ENCODE measurements at regions not wholly inside any gene's neighbourhood (a gene's known extent, or its start where the extent isn't known, plus 50 kb on each side); places are given as distances from the start of the nearest gene placed in this dataset.
"Not testable (repeated sequence)": the region's sequence is repeated elsewhere in the genome, so short reads cannot be mapped to it uniquely, and the experiment has no call there.

GRCh38 chr10:123371626-123372025 lies 217.4 kb downstream of the BUB3 start:
- CTCF ChIA-PET (ENCODE audit: partially characterized antibody); H3K4me3 ChIP-seq (ENCODE audit: low read length in 2 of 2); intact Hi-C loops (cut with micrococcal nuclease); H3K36me3 Mint-ChIP-seq; H3K4me1 Mint-ChIP-seq; POLR2A ChIA-PET (ENCODE audit: partially characterized antibody); H3K27ac Mint-ChIP-seq; H3K9me3 ChIP-seq (ENCODE audit: control insufficient read depth in 1 of 2, low read length in 2 of 2); H3K4me1 ChIP-seq (ENCODE audit: insufficient read depth, low read length); H3K4me3 Mint-ChIP-seq; H3K36me3 ChIP-seq (ENCODE audit: insufficient read depth, low read length); H3K27ac ChIP-seq (ENCODE audit: low read depth, low read length); H3K27me3 ChIP-seq (ENCODE audit: insufficient read depth, low read length); H3K27me3 Mint-ChIP-seq; DNase-seq: not testable (repeated sequence)
- peaks cover 0 to 16% (median 8%) of the 10 kb centered on the region in 8 donors for H3K9me3 Mint-ChIP-seq

- ChIA-PET POLR2A (ENCODE audit: partially characterized antibody) (no interaction called here), CTCF (ENCODE audit: partially characterized antibody) (no interaction called here)
- Histone ChIP-seq H3K36me3 (ENCODE audit: insufficient read depth, low read length) (no peaks in the 10 kb centered on the region), H3K4me1 (ENCODE audit: insufficient read depth, low read length) (no peaks in the 10 kb centered on the region), H3K4me3 (ENCODE audit: low read length in 2 of 2) (no peak overlapping the region), H3K27me3 (ENCODE audit: insufficient read depth, low read length) (no peaks in the 10 kb centered on the region), H3K9me3 (ENCODE audit: control insufficient read depth in 1 of 2, low read length in 2 of 2) (no peaks in the 10 kb centered on the region), H3K27ac (ENCODE audit: low read depth, low read length) (no peak overlapping the region)
- H3K27me3 Mint-ChIP-seq: peaks cover 0 to 3% of the 10 kb centered on the region in 2 donors
- peaks cover 0 to 16% (median 8%) of the 10 kb centered on the region in 8 donors for H3K9me3 Mint-ChIP-seq
- H3K4me1 Mint-ChIP-seq: no peaks in the 10 kb centered on the region
- no peak overlapping the region for H3K27ac Mint-ChIP-seq
- intact Hi-C loops (cut with micrococcal nuclease): no loop called here
- peaks cover 0 to 6% of the 10 kb centered on the region in 2 donors for H3K36me3 Mint-ChIP-seq
- no peak for DNase-seq
- H3K4me3 Mint-ChIP-seq: no peak overlapping the region
These were observed 219.4 kb downstream of the BUB3 start for GRCh38 chr10:123373591-123373990.

- ChIA-PET POLR2A (ENCODE audit: partially characterized antibody) (no interaction called here), CTCF (ENCODE audit: partially characterized antibody) (no interaction called here)
- H3K27me3 ChIP-seq (ENCODE audit: insufficient read depth, low read length): no peaks in the 10 kb centered on the region
- no peaks in the 10 kb centered on the region for H3K36me3 ChIP-seq (ENCODE audit: insufficient read depth, low read length)
- no peak for DNase-seq
- Mint-ChIP-seq H3K36me3 (peaks cover 0 to 6% of the 10 kb centered on the region in 2 donors), H3K27me3 (peaks cover 2 to 3% of the 10 kb centered on the region in 2 donors), H3K4me3 (no peak overlapping the region), H3K9me3 (peaks cover 0 to 5% (median 3%) of the 10 kb centered on the region in 8 donors), H3K27ac (no peak overlapping the region), H3K4me1 (no peaks in the 10 kb centered on the region)
- no peak overlapping the region for H3K4me3 ChIP-seq (ENCODE audit: low read length in 2 of 2)
- no peak overlapping the region for H3K27ac ChIP-seq (ENCODE audit: low read depth, low read length)
- no peaks in the 10 kb centered on the region for H3K4me1 ChIP-seq (ENCODE audit: insufficient read depth, low read length)
- no peaks in the 10 kb centered on the region for H3K9me3 ChIP-seq (ENCODE audit: control insufficient read depth in 1 of 2, low read length in 2 of 2)
- intact Hi-C loops (cut with micrococcal nuclease): no loop called here
These were observed 220.9 kb downstream of the BUB3 start for GRCh38 chr10:123375097-123375496.

GRCh38 chr10:123375738-123376137 lies 221.5 kb downstream of the BUB3 start:
- POLR2A ChIA-PET (ENCODE audit: partially characterized antibody): no interaction called here
- Mint-ChIP-seq H3K4me1 (peaks cover 0 to 2% (median 0%) of the 10 kb centered on the region in 4 donors), H3K9me3 (peaks cover 0 to 1% (median 0%) of the 10 kb centered on the region in 8 donors), H3K27me3 (peaks cover 3 to 4% of the 10 kb centered on the region in 2 donors), H3K36me3 (peaks cover 0 to 3% of the 10 kb centered on the region in 2 donors), H3K27ac (no peak overlapping the region), H3K4me3 (no peak overlapping the region)
- Histone ChIP-seq H3K27ac (ENCODE audit: low read depth, low read length) (no peak overlapping the region), H3K4me3 (ENCODE audit: low read length in 2 of 2) (no peak overlapping the region), H3K4me1 (ENCODE audit: insufficient read depth, low read length) (no peaks in the 10 kb centered on the region), H3K36me3 (ENCODE audit: insufficient read depth, low read length) (no peaks in the 10 kb centered on the region), H3K9me3 (ENCODE audit: control insufficient read depth in 1 of 2, low read length in 2 of 2) (no peaks in the 10 kb centered on the region), H3K27me3 (ENCODE audit: insufficient read depth, low read length) (no peaks in the 10 kb centered on the region)
- CTCF ChIA-PET (ENCODE audit: partially characterized antibody): no interaction called here
- DNase-seq: no peak
- intact Hi-C loops (cut with micrococcal nuclease): no loop called here

GRCh38 chr10:123377883-123378282 lies 223.7 kb downstream of the BUB3 start:
- Histone ChIP-seq H3K36me3 (ENCODE audit: insufficient read depth, low read length) (no peaks in the 10 kb centered on the region), H3K27me3 (ENCODE audit: insufficient read depth, low read length) (no peaks in the 10 kb centered on the region), H3K9me3 (ENCODE audit: control insufficient read depth in 1 of 2, low read length in 2 of 2) (no peaks in the 10 kb centered on the region), H3K4me1 (ENCODE audit: insufficient read depth, low read length) (no peaks in the 10 kb centered on the region), H3K27ac (ENCODE audit: low read depth, low read length) (no peak overlapping the region), H3K4me3 (ENCODE audit: low read length in 2 of 2) (no peak overlapping the region)
- ChIA-PET CTCF (ENCODE audit: partially characterized antibody) (interaction anchor here (1.0 to 1.2 kb wide), 2 partner anchors 11 to 245 kb away, joined by 3 to 6 read pairs; no protein-coding TSS in a partner anchor), POLR2A (ENCODE audit: partially characterized antibody) (no interaction called here)
- H3K27me3 Mint-ChIP-seq: peaks cover 6 to 9% of the 10 kb centered on the region in 2 donors
- peaks cover 0 to 2% (median 0%) of the 10 kb centered on the region in 8 donors for H3K9me3 Mint-ChIP-seq
- no peak for DNase-seq
- peaks cover 0 to 2% (median 0%) of the 10 kb centered on the region in 4 donors for H3K4me1 Mint-ChIP-seq
- H3K36me3 Mint-ChIP-seq: peaks cover 0 to 3% of the 10 kb centered on the region in 2 donors
- H3K4me3 Mint-ChIP-seq: no peak overlapping the region
- intact Hi-C loops (cut with micrococcal nuclease): no loop called here
- no peak overlapping the region for H3K27ac Mint-ChIP-seq

GRCh38 chr10:123378302-123378701 lies 224.1 kb downstream of the BUB3 start:
- Histone ChIP-seq H3K27ac (ENCODE audit: low read depth, low read length) (no peak overlapping the region), H3K4me3 (ENCODE audit: low read length in 2 of 2) (no peak overlapping the region), H3K27me3 (ENCODE audit: insufficient read depth, low read length) (no peaks in the 10 kb centered on the region), H3K36me3 (ENCODE audit: insufficient read depth, low read length) (no peaks in the 10 kb centered on the region), H3K4me1 (ENCODE audit: insufficient read depth, low read length) (no peaks in the 10 kb centered on the region), H3K9me3 (ENCODE audit: control insufficient read depth in 1 of 2, low read length in 2 of 2) (no peaks in the 10 kb centered on the region)
- Mint-ChIP-seq H3K27me3 (peaks cover 9 to 12% of the 10 kb centered on the region in 2 donors), H3K4me3 (no peak overlapping the region), H3K27ac (no peak overlapping the region), H3K4me1 (peaks cover 0 to 2% (median 0%) of the 10 kb centered on the region in 4 donors), H3K36me3 (peaks cover 0 to 2% of the 10 kb centered on the region in 2 donors), H3K9me3 (peaks cover 0 to 2% (median 0%) of the 10 kb centered on the region in 8 donors)
- CTCF ChIA-PET (ENCODE audit: partially characterized antibody): interaction anchor here (1.0 to 1.2 kb wide), 2 partner anchors 11 to 245 kb away, joined by 3 to 6 read pairs; no protein-coding TSS in a partner anchor
- intact Hi-C loops (cut with micrococcal nuclease): no loop called here
- no peak for DNase-seq
- POLR2A ChIA-PET (ENCODE audit: partially characterized antibody): no interaction called here

- no peak for DNase-seq
- no peaks in the 10 kb centered on the region for H3K27me3 ChIP-seq (ENCODE audit: insufficient read depth, low read length)
- Mint-ChIP-seq H3K27me3 (peaks cover 10 to 14% of the 10 kb centered on the region in 2 donors), H3K36me3 (no peaks in the 10 kb centered on the region), H3K4me1 (peaks cover 0 to 2% (median 0%) of the 10 kb centered on the region in 4 donors), H3K4me3 (no peak overlapping the region), H3K9me3 (peaks cover 0 to 4% (median 0%) of the 10 kb centered on the region in 8 donors), H3K27ac (no peak overlapping the region)
- intact Hi-C loops (cut with micrococcal nuclease): no loop called here
- no peak overlapping the region for H3K4me3 ChIP-seq (ENCODE audit: low read length in 2 of 2)
- H3K9me3 ChIP-seq (ENCODE audit: control insufficient read depth in 1 of 2, low read length in 2 of 2): no peaks in the 10 kb centered on the region
- H3K4me1 ChIP-seq (ENCODE audit: insufficient read depth, low read length): no peaks in the 10 kb centered on the region
- no peak overlapping the region for H3K27ac ChIP-seq (ENCODE audit: low read depth, low read length)
- POLR2A ChIA-PET (ENCODE audit: partially characterized antibody): no interaction called here
- no peaks in the 10 kb centered on the region for H3K36me3 ChIP-seq (ENCODE audit: insufficient read depth, low read length)
- CTCF ChIA-PET (ENCODE audit: partially characterized antibody): interaction anchor here (1.2 to 2.1 kb wide), 3 partner anchors 10 to 336 kb away, joined by 3 to 7 read pairs (median 4); no protein-coding TSS in a partner anchor
These were observed 225.0 kb downstream of the BUB3 start for GRCh38 chr10:123379156-123379555.
